Glomerular visceral epithelial cell (primary cell): ENCODE measurements at regions not wholly inside any gene's neighbourhood (a gene's known extent, or its start where the extent isn't known, plus 50 kb on each side); places are given as distances from the start of the nearest gene placed in this dataset.

Experiments
- DNase-seq: peaks from one replicate; pipeline ENCODE4 v3.0.0-alpha.2; 2016; ENCODE audit errors: extremely low spot score

GRCh38 chr10:43000651-43001426, 76.0 kb upstream of the RET start:
- DNase-seq: no peak

- DNase-seq: no peak
These were observed 75.5 kb upstream of the RET start for GRCh38 chr10:43001427-43001795.

- DNase-seq: no peak
These were observed 74.3 kb upstream of the RET start for GRCh38 chr10:43002596-43002995.

- no peak for DNase-seq
These were observed 70.4 kb upstream of the RET start for GRCh38 chr10:43006490-43006889.

GRCh38 chr10:43012578-43012977, 64.3 kb upstream of the RET start:
- DNase-seq: no peak

GRCh38 chr10:43013065-43013464, 63.8 kb upstream of the RET start:
- no peak for DNase-seq

- DNase-seq: no peak
These were observed 52.3 kb upstream of the RET start for GRCh38 chr10:43024524-43024923.

GRCh38 chr10:43024942-43025700, 51.7 kb upstream of the RET start:
- no peak for DNase-seq

- no peak for DNase-seq
These were observed 50.6 kb upstream of the RET start for GRCh38 chr10:43026039-43026973.
